Kidney capillary endothelial cell (primary cell): ENCODE measurements at regions not wholly inside any gene's neighbourhood (a gene's known extent, or its start where the extent isn't known, plus 50 kb on each side); places are given as distances from the start of the nearest gene placed in this dataset.
A peak's percentile ranks its signal among the peaks of the same experiment; 100 is the strongest.
"Not testable (repeated sequence)": the region's sequence is repeated elsewhere in the genome, so short reads cannot be mapped to it uniquely, and the experiment has no call there.

Experiments used
- DNase-seq: peaks from one replicate; pipeline ENCODE4 v3.0.0-alpha.2; 2018; ENCODE audit warnings: low spot score

GRCh38 chr6:169861431-169862042 lies 110.1 kb downstream of the ERMARD start:
- DNase-seq = no peak

- no peak for DNase-seq
Observed at GRCh38 chr6:169859978-169860703, 108.7 kb downstream of the ERMARD start.

GRCh38 chr6:169859401-169859977 lies 108.1 kb downstream of the ERMARD start:
- no peak for DNase-seq

- no peak for DNase-seq
Observed at GRCh38 chr6:169858935-169859351, 107.5 kb downstream of the ERMARD start.

GRCh38 chr6:169858293-169858934 lies 107.0 kb downstream of the ERMARD start:
- no peak for DNase-seq

DNA sequence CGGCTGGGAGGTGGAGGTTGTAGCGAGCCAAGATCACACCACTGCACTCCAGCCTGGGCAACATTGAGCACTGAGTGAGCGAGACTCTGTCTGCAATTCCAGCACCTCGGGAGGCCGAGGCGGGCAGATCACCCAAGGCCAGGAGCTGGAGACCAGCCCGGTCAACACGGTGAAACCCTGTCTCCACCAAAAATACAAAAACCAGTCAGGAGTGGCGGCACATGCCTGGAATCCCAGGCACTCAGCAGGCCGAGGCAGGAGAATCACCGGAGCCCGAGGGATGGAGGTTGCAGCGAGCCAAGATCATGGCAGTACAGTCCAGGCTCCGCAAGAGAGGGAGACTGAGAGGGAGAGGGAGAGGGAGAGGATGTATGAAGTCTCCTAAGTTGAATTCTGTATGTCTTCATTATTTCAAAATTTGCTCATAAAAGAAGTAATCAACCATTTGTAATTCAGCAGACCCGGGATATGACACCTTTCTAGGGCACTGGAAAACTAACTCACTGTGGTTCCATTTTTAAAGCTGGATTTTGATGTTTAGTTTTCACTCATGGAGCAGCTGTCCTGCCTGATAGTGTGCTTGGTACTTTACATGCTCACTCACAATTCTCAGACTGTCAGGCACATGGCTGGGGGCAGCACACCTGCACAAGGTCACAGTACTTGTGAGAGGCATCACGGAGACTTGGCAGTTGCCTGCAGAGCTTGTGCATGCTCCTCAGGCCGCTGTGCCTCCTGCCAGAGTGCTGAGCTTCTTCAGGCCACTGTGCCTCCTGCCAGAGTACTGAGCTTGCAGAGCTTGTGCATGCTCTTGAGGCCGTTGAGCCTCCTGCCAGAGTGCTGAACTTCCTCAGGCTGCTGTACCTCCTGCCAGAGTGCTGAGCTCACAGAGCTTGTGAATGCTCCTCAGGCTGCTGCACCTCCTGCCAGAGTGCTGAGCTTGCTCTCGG lies 106.2 kb downstream of the ERMARD start:
- DNase-seq = no peak

GRCh38 chr6:169856442-169857342 lies 105.3 kb downstream of the ERMARD start:
- DNase-seq = not testable (repeated sequence)

DNA sequence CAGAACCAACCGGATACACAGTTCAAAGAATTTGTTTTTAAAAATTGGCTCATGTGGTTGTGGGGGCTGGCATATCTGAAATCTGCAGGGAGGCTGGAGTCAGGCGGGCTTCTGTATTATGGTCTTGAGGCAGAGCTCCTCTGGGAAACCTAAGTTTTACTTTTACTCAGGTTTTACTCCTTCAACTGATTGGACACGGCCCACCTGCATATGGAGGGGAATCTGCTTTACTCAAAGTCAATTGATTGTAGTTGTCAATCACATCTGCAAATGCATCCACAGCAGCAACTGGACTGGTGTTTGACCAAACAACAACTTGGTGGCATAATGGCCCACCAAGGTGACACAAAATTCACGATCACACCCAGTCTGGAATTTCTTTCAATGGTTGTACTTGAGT lies 103.4 kb downstream of the ERMARD start:
- DNase-seq = no peak

DNA sequence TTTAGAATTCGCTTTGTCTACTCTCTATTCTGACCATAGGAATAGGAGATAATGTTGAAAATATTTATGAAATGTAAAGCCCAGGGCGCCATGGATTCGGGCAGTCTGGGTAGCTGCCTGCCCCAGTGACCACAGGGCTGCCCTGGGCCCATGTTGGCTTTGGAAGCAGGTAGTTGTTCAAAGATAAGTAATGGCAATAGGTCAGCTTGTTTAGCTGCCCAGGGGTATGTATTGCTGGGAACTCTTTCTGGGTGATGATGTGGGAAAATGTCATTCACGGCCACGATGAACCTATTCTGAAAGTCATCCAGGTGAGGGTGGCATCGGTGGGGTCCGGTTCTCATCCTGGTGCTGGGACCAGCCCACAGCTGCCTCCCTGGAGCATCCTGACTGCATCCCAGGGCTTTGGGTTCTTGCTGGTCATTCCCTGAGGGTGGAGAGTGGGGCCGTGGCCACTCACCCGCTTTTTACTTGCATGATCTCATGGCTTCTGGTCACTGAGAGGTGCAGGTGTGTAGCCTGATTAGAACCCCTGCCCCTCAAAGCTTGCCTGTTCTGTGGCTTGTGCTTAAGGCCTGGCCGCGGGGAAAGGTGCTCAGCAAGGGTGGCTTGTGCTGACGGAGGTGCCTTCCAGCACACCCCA lies 102.8 kb downstream of the ERMARD start:
- DNase-seq = no peak

DNA sequence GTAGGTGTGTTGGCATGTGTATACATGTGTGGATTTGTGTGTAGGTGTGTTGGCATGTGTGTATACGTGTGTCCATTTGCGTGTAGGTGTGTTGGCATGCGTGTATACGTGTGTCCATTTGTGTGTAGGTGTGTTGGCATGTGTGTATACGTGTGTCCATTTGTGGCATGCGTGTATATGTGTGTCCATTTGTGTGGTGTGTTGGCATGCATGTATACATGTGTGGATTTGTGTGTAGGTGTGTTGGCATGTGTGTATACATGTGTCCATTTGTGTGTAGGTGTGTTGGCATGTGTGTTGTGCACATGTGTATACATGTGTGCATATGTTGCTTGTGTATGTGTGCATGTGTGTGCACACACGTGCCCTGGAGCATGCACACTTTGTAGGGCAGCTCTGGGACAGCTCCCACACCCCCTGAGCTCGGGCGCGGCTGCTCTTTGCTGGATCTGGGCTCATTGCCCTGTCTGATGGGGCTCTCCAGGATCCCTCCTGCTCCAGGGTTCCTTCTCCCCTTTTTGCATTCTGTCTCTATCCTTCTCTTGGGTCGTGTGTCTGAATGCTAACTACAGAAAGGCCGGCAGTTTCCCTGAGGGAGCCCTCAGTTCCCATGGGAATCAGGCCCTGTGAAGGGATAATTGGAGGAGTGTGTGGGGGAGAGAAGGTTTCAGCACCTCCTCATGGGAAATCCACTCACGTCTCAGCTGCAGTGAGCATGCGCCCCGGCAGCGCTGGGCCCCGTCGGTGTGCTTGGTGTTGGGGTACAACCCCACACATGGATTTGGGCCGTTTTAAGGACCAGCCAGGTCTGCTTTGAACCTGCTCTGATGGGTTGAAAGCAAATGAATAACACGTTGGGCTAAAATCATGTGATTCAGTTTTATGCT lies 102.0 kb downstream of the ERMARD start:
- no peak for DNase-seq

DNA sequence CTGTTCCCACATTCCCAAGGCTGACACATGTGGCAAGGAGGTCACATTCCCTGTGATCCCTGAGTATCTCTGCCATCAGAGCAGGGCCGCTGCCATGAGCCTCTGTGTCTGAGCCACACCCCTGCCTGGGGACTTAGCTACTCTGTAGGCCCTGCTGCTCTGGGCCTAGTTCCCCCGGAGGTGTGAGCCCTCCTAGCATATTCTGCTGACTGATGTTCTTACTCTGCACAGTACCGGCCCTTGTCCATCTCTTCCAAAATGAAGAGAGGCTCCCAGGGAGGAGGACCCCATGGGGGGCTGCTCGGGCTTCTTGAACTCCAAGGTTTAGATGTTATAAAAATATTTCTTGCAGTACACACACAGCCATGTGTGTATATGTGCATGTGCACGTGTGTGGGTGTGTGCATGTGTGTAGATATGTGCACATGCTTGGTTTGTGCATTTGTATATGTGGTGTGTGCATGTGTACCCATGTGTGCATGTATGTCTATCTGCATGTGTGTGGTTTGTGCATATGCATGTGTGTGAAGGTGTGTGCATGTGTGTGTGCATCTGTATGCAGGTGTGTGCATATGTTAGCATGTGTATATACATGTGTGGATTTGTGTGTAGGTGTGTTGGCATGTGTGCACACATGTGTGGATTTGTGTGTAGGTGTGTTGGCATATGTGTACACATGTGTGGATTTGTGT lies 101.2 kb downstream of the ERMARD start:
- DNase-seq = no peak

- peak; percentile 95 for DNase-seq
Observed at GRCh38 chr6:169851641-169852503, 100.5 kb downstream of the ERMARD start.

- DNase-seq = no peak
Observed at GRCh38 chr6:169850746-169851145, 99.3 kb downstream of the ERMARD start.

DNA sequence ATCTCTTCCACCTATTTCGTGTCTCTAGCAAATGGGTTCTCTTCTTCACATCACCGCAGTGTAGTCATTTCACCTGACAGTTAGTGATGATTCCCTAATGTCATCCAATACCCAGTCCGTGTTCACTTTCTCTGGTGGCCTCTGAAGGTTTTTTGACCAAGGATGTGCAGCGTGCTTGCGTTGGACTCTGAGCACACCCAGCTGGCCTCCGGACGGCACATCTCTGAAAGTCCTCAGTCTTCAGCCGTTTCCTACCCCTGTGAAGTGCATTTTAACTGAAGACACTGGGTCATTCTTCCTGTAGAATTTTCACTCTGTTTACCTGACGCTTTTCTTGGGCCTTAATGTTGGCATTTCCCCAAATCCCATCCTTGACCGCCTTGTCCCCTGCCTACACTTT lies 98.7 kb downstream of the ERMARD start:
- no peak for DNase-seq

DNA sequence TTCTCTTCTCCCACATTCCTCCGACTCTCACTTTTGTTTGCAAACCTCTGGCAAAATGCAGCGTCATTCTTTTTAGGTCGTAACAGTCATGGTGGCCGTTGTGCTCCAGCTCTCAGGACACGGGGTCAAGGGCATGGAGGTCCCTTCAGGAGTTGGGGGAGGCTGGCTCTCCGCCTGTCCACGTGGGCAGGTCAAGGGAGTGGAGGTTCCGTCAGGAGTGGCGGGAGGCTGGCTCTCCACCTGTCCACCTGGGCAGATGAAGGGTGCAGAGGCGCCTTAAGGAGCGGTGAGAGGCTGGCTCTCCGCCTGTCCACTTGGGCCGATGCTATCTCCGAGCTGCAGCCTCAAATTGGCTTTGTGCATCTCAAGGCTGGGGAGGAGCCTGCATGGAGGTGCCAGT lies 98.0 kb downstream of the ERMARD start:
- no peak for DNase-seq

DNA sequence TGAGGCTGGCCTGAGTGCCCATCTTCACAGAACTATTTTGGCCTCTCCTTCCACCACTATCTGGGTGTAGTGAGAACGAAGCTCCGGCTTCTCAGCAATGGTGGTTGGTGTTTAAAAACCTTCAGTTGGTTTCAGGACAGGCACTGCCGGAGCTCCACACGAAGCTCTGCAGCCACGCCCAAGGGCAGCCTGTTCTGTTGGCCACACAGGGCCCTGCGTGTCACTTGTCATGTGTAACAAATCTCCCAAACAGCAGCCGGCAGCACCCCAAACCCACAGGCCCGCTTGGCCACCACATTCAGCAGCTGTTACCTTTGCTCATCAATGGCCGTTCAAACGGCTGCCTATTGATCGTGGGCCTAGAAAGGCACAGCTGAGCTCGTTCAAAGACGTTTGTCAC lies 97.5 kb downstream of the ERMARD start:
- DNase-seq = no peak

- no peak for DNase-seq
Observed at GRCh38 chr6:169847901-169848311, 96.5 kb downstream of the ERMARD start.
